LNCAP (cell line): ENCODE measurements at regions not wholly inside any gene's neighbourhood (a gene's known extent, or its start where the extent isn't known, plus 50 kb on each side); places are given as distances from the start of the nearest gene placed in this dataset.

Source experiments
- TF ChIP-seq, protein P1 (sequence below): fragments of 450-650 bp; IDR thresholded peaks from 2 replicates; pipeline ENCODE4 v1.5.1; 2017; ENCODE audit warnings: mild to moderate bottlenecking

DNA sequence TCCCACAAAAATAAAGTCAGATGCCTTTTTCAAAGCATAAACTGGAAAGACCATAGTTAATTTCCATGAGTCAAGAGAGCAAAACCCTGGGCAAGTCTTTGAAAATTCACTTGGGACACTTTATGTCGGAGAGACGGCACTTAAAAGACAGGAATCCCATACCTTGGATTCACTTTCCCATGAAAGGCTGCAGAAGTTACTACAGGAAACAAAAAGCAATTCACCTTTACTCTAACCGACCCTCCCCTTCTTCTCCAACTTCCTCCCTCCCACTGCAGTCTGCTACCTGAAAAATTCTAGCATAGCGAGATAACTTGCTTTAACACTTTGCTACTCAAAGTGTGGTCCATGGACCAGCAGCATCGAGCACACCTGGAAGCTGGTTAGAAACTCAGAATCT lies 539.1 kb upstream of the JAG1 start:
- TF ChIP-seq, protein P1, sequence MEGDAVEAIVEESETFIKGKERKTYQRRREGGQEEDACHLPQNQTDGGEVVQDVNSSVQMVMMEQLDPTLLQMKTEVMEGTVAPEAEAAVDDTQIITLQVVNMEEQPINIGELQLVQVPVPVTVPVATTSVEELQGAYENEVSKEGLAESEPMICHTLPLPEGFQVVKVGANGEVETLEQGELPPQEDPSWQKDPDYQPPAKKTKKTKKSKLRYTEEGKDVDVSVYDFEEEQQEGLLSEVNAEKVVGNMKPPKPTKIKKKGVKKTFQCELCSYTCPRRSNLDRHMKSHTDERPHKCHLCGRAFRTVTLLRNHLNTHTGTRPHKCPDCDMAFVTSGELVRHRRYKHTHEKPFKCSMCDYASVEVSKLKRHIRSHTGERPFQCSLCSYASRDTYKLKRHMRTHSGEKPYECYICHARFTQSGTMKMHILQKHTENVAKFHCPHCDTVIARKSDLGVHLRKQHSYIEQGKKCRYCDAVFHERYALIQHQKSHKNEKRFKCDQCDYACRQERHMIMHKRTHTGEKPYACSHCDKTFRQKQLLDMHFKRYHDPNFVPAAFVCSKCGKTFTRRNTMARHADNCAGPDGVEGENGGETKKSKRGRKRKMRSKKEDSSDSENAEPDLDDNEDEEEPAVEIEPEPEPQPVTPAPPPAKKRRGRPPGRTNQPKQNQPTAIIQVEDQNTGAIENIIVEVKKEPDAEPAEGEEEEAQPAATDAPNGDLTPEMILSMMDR = no peak

DNA sequence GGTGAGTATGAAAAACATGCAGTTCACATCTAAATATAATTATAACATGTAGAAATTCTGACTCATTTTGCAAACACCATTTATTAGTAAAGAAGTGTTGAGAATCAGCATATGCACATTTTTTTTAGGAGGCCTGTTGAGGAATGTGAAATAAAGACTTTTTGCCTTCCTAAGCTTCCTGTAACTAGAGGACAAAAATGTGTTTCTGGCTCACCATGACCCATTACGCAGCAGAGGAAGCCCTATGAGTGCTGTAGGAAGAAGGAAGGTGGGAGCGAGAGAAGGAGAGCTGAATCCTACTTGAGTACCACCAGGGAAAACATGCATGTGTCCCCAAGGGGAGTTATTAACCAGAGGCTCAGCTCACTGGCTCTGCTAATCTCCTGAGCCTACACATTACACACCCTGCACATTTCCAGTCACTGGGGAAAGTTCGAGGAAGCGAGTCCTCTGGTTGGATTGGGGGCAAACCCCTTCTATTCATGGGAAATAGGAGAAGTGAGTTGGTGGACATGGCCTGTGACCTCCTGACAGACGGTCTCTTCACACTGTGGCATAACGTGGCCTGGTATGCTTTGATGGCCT lies 540.5 kb upstream of the JAG1 start:
- TF ChIP-seq, protein P1 = no peak

DNA sequence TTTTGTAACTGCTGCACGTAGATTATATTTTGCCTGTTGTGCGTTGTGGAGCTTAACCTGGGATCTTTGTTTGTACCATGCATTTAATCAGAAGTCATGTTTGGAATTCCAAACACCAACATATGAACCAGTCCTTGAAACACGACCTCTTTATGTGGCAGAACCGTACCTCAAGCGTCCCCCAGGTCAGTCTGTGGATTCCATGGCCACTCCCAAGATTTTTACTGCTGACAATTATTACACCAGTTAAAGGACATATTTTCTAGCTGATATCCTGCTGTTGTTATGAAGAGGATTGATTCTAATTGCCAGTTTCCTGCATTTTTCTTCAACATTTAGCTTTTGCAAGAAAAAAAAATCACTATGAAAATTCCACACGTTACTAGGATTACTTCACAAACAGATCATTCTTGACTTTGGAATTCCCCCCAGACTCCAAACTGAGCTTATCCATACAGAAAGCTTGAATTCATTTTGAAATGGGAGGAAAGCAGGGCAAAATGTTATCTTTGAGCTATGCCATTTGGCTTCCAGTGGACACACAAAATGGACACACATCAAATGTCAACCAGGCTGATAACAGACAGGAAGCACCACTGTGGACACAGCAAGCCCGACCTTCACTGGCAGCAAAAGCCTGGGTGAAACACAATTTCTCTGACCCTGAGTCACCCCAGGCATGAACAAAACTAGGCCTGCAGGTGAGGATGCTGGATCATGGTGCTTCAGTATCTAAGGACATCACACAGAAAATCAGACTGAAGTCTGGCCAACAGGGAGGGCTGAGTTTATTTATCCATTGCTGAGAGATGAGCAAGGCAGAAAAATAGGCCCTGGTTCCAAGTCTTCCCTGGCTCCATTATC lies 542.9 kb upstream of the JAG1 start:
- TF ChIP-seq, protein P1 = no peak

DNA sequence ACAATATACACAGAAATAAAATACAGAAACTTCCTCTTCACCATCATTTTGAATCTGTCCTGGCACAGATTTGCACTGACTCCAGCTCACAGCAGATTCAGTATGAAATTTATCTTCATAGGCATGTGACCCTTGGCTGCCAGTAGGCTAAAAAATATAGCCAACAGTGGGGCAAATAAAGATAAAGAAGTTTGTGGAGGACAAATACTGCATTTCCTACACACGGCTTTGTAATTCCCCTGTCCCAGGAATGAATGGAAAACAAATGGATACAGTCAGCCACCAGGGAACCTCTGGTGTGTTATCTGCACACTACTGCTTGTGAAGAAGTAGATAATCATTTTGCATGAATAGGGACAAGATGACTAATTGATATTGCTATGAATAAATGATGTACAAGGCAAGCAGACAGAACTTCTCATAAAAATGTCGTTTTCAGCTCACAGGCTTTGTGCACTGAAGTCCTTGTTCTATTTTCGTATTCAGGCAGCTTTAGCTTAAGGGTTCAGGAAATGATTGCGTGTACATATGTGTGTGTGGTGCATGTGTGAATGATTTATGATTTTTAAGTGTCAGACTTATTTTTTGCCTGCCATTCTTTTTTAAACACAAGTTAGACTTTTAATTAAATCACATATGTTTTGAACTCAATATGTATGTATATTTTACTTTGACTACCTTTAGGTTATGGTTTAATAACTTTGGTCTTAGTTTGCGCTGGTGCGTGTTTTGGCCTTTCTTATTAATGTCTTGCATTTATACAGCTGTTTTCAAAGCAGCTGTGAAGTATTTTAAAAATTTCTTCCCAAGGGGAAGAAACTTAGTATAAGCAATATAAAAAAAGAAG lies 543.8 kb upstream of the JAG1 start:
- TF ChIP-seq, protein P1 = no peak

DNA sequence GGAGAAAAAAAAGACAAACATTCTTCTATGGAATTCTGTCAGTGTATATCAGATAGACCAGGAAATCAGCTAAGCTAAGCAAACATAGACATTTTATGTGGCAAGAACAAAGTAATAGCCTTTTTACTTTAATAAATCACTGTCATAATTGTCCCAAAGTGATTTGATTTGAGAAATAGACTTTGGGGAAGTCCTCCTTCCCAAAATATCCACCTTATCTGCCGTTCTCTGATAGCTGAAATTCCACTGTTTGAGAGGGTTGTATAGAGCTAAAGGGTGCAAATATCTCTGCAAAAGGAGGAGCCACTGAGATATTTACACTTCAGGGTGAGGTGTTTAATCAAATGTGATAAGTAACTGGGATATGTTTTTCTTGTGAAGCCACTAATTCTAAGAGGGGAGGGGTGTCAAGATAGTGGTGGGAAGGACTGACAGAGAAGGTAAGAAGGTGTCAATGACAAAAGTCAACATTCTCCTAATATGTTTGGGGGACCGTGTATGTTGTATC lies 544.4 kb upstream of the JAG1 start:
- TF ChIP-seq, protein P1 = no peak

DNA sequence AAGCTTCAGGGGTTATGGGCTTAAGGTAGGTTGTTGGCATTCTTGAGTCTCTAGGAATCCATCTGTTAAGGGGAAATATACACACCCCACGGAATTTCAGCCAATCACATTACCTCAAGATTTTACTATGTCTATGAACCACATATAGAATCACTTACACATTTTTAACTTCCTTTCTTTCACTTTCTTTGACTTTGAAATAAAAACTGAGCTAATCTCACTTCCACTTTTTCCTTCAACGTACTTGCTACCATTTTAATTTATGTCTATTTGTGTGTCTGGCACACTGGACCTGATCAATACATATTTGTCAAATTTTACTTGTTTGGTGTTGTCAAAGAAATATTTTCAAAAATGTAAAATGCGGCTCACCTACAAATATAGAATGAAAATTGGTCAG lies 545.4 kb upstream of the JAG1 start:
- TF ChIP-seq, protein P1 = no peak

DNA sequence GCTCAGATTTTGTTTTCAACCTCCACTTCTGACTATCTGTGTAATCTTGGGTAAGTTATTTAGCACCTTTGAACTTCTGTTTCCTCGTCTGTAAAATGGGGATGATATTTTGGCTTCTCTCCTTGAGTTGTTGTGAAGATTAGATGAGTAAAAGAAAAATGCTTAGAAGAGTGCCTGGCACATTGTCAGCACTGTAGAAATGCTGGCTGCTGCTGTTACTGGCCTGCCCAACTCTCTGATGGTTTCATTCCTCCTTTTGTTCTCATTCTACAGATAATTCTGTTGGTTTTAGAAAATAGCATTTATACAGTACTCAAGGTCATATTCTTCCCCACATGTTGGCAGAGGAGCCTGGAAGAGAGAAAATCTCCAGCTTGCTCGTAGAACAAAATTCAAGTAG lies 547.2 kb upstream of the JAG1 start:
- TF ChIP-seq, protein P1 = no peak
